BE2C (cell line): ENCODE measurements at regions not wholly inside any gene's neighbourhood (a gene's known extent, or its start where the extent isn't known, plus 50 kb on each side); places are given as distances from the start of the nearest gene placed in this dataset.

Source experiments
- DNase-seq: peaks from one replicate; pipeline ENCODE4 v3.0.0-alpha.2; 2020
- H3K27me3 ChIP-seq: fragments of 250-450 bp; sonication (Bioruptor Pico); 2 replicates; pipeline ENCODE4 v1.5.1; 2020; ENCODE audit warnings: mild to moderate bottlenecking
- H3K36me3 ChIP-seq: fragments of 250-450 bp; sonication (Bioruptor Pico); 2 replicates; pipeline ENCODE4 v1.5.1; 2020; ENCODE audit warnings: mild to moderate bottlenecking
- H3K4me1 ChIP-seq: fragments of 250-450 bp; sonication (Bioruptor Pico); 2 replicates; pipeline ENCODE4 v1.5.1; 2020
- H3K4me3 ChIP-seq: 2 replicates; pipeline ENCODE4 v1.5.1; 2011; ENCODE audit warnings: low read depth, low read length
- H3K9me3 ChIP-seq: fragments of 250-450 bp; sonication (Bioruptor Pico); 2 replicates; pipeline ENCODE4 v1.5.1; 2020
- TF ChIP-seq, protein P1 (sequence below): IDR thresholded peaks from 2 replicates; pipeline ENCODE4 v1.5.1; 2012; ENCODE audit warnings: mild to moderate bottlenecking, low read depth, low read length

DNA sequence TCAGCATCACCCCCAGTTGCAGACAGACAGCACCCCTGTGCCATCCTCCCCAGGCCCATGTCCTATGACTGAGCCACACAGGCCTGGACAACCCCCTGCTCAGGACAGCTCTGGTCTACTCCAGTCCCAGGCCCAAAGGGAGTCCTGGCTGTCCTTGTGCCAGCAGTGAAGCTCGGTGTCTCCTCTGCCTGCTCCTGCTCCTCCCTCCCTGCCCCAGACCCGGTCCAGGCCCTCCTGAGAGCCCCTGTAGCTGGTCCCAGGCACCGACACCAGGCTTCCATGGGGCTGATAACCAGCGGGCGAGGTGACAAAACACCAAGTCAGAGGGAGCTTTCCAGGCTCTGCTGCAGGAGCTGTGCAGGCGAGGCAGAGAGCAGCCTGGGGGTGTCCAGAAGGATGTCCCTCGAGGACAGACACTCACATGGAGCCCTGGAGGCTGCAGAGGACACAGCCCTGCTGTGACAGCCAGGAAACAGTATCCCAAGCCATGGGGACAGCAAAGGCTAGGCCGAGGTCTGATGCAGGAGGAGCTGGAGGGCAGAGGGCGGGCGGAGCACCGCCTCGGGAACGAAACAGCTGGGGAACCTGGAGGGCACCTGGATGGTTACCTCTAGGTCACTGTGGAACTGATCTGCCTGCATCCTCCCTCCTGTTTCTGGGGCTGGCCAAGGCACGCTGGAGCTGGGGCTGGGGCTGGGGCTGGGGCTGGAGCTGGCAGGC, 103.8 kb upstream of the PRR20G start:
- TF ChIP-seq, protein P1, sequence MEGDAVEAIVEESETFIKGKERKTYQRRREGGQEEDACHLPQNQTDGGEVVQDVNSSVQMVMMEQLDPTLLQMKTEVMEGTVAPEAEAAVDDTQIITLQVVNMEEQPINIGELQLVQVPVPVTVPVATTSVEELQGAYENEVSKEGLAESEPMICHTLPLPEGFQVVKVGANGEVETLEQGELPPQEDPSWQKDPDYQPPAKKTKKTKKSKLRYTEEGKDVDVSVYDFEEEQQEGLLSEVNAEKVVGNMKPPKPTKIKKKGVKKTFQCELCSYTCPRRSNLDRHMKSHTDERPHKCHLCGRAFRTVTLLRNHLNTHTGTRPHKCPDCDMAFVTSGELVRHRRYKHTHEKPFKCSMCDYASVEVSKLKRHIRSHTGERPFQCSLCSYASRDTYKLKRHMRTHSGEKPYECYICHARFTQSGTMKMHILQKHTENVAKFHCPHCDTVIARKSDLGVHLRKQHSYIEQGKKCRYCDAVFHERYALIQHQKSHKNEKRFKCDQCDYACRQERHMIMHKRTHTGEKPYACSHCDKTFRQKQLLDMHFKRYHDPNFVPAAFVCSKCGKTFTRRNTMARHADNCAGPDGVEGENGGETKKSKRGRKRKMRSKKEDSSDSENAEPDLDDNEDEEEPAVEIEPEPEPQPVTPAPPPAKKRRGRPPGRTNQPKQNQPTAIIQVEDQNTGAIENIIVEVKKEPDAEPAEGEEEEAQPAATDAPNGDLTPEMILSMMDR: no peak
- H3K4me1 ChIP-seq: peaks cover 3% of the 10 kb centered on the region; the same call in 1 of the 2 replicates
- DNase-seq: peak; percentile 62
- H3K9me3 ChIP-seq: no peaks in the 10 kb centered on the region
- H3K27me3 ChIP-seq: no peaks in the 10 kb centered on the region
- H3K4me3 ChIP-seq: no peak overlapping the region
- no peaks in the 10 kb centered on the region for H3K36me3 ChIP-seq

DNA sequence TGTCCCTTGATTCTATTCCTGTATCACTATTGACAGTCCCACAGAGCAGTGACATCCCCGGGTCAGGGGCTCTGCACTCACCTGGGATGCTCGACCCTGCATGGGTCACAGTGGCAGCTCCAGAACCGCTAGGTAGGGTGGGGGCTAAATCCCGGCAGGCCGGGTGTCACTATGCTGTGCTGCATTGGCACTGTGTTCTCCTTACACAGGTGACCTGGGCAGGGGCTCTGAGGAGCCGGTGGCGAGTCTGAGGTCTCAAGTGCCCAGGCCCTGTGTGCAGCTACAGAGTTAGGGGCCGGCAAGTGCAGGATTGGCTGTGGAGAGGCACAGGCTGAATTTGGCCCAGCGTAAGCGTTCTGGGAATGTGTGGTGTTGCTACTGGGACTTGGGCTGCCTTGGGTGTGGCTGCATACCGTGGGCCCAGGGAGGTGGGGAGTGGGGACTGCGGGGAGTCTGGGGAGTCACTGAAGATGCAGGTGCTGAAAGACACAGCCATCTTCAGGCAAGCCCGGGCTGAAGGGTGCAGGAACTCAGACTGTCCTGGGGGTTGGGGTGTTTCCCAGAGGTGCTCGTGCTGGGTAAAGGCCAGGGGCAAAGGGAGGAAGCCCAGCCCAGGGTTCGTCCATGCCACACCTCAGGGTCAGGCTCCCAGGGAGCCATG, 102.6 kb upstream of the PRR20G start:
- H3K36me3 ChIP-seq: no peaks in the 10 kb centered on the region
- no peak overlapping the region for H3K4me3 ChIP-seq
- H3K9me3 ChIP-seq: no peaks in the 10 kb centered on the region
- peaks cover 3% of the 10 kb centered on the region; the same call in 1 of the 2 replicates for H3K4me1 ChIP-seq
- TF ChIP-seq, protein P1: no peak
- no peaks in the 10 kb centered on the region for H3K27me3 ChIP-seq
- DNase-seq: no peak

DNA sequence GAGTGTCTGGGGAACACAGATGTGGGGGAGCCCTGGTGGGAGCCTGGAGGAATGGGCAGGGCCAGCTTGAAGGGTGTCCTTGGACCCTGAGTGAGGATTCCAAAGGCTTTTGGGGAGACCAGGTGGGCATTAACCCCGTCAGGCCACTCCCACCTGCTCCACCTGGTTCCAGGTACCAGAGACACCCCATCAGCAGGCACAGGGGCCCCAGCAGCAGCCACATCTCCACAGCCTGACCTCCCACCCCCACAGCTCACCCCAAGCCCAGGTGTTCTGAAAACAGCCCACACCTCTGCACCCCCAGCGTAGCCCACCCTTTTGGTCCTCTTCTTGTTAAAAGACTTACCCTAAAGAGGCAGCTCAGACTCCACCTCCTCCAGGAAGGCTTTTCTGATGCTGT, 102.1 kb upstream of the PRR20G start:
- Histone ChIP-seq H3K4me3 (no peak overlapping the region), H3K27me3 (no peaks in the 10 kb centered on the region), H3K36me3 (no peaks in the 10 kb centered on the region), H3K4me1 (peaks cover 3% of the 10 kb centered on the region; the same call in 1 of the 2 replicates), H3K9me3 (no peaks in the 10 kb centered on the region)
- DNase-seq: no peak
- TF ChIP-seq, protein P1: no peak

DNA sequence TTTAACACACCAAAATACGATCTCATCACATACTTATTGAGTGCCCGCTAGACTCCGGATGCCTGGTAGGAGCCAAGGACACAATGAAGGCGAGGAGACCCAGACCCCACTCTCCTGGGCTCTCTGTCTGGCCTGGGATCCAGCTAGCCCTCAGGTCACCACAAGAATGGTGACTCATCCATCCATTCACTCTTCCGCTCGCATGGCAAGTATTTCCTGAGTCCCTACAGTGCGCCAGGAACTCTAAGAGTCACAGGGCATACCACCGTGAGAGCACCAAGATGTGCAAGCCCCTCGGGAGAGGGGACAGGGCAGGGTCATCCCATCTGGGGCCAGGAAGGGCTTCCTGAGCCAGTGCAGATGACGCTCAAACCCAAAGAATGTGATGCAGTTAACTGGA, 101.6 kb upstream of the PRR20G start:
- no peak overlapping the region for H3K4me3 ChIP-seq
- no peaks in the 10 kb centered on the region for H3K9me3 ChIP-seq
- no peaks in the 10 kb centered on the region for H3K36me3 ChIP-seq
- peaks cover 3% of the 10 kb centered on the region; the same call in 1 of the 2 replicates for H3K4me1 ChIP-seq
- DNase-seq: no peak
- H3K27me3 ChIP-seq: no peaks in the 10 kb centered on the region
- TF ChIP-seq, protein P1: no peak

DNA sequence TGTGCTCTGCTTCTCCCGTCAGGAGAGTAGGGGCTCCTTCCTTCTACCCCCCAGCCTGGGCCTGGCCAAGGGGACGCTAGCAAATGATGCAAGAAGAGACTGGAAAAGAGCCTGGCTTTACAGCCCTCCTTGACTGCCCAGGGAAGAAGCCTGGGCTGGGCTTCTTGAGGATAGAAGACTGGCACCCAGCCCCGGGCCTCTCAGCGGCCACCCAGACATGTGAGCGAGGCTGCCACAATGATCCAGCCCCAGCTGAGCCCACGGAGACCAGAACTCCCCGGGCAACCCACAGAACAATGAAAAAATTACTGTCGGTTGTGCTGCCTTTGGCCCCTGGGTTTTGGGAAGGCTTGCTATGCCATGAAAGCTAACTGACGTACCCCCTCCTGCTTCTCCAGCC, 100.6 kb upstream of the PRR20G start:
- no peak for DNase-seq
- Histone ChIP-seq H3K4me1 (peaks cover 3% of the 10 kb centered on the region; the same call in 1 of the 2 replicates), H3K27me3 (no peaks in the 10 kb centered on the region), H3K36me3 (no peaks in the 10 kb centered on the region), H3K9me3 (no peaks in the 10 kb centered on the region), H3K4me3 (no peak overlapping the region)
- TF ChIP-seq, protein P1: no peak
